ENCODE measurements at regions not wholly inside any gene's neighbourhood (a gene's known extent, or its start where the extent isn't known, plus 50 kb on each side); places are given as distances from the start of the nearest gene placed in this dataset.

DNA sequence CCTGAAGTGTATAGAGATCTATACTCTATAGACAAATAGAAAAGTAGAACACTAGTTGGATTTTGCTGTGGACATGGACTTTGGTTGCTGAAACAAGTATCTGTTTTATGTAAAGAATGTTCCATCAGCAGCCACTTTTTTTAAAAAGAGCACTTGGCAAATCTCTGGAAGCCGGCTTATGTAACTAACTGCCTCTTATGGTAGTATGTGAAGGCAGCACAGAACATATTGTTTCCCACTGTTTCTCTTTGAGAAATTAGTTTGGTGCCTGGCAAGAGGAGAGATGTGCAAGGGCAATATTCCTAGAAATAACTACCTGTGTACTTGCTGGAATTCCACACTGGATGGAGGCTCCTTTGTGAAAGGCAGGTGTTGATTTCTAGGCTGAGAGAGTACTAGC is 242.3 kb upstream of the PREP start:
- TF ChIP-seq POLR2A (IDR thresholded peaks at IDR 0.05; ENCODE audit: low read depth, low read length) (no peak), TAF1 (IDR thresholded peaks at IDR 0.05; ENCODE audit: low read depth, low read length) (no peak)

Data from GM12891 (cell line).